Nephron progenitor cell (in vitro differentiated cells): ENCODE measurements at regions not wholly inside any gene's neighbourhood (a gene's known extent, or its start where the extent isn't known, plus 50 kb on each side); places are given as distances from the start of the nearest gene placed in this dataset.

Experiments used
- DNase-seq: peaks from one replicate; pipeline ENCODE4 v3.0.0; 2021
- H3K27ac Mint-ChIP-seq: 2 replicates; pipeline ENCODE4 v1.8.0; 2021; ENCODE audit warnings: mild to moderate bottlenecking, moderate library complexity, mixed read lengths
- H3K27me3 Mint-ChIP-seq: 2 replicates; pipeline ENCODE4 v1.8.0; 2021; ENCODE audit warnings: mild to moderate bottlenecking, low read depth, mixed read lengths; ENCODE audit not compliant: poor library complexity
- H3K36me3 Mint-ChIP-seq: 2 replicates; pipeline ENCODE4 v1.8.0; 2021; ENCODE audit warnings: low read depth, mixed read lengths
- H3K4me1 Mint-ChIP-seq: 2 replicates; pipeline ENCODE4 v1.8.0; 2021; ENCODE audit warnings: mixed read lengths
- H3K4me3 Mint-ChIP-seq: 2 replicates; pipeline ENCODE4 v1.8.0; 2021; ENCODE audit warnings: mild to moderate bottlenecking, moderate library complexity, mixed read lengths
- H3K9me3 Mint-ChIP-seq: 2 replicates; pipeline ENCODE4 v1.8.0; 2021; ENCODE audit warnings: mild to moderate bottlenecking, moderate library complexity, mixed read lengths
- TF ChIP-seq, protein P1 (sequence below): fragments of 200-600 bp; sonication (generic); IDR thresholded peaks from 2 replicates; pipeline ENCODE4 v1.5.0; 2021; ENCODE audit warnings: antibody characterized with exemption

DNA sequence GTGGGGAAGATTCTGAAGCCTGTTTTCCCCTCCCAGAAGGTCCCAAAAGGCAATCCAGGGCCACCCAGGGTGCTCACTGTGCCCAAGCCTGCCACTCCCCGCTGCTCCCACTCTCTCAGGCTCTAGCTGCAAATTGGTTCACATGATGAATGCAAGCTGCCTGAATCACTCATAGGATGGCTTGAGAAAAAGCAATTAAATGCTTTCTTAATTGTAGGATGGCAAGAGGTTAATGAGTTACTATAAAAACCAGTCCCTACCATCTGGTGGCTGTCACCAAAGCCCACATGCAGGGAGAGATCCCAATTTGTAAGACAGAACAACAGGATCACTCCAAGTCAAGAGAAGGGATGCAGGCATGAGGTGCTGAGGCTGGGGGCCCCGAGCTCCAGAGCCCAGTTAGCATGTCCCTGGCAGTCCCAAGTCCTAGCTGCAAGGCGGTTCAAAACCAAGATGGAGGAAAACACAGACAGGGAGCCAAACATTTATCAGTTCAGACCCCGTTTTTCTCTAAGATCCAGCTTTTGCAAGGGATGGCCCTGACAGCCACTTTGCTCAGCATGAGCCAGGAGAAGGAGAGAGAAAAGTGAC lies 207.1 kb downstream of the UACA start:
- Mint-ChIP-seq H3K4me1 (no peaks in the 10 kb centered on the region), H3K27me3 (peaks cover 12% of the 10 kb centered on the region), H3K27ac (no peak overlapping the region), H3K4me3 (no peak overlapping the region), H3K36me3 (no peaks in the 10 kb centered on the region), H3K9me3 (peaks cover 9% of the 10 kb centered on the region)
- TF ChIP-seq, protein P1, sequence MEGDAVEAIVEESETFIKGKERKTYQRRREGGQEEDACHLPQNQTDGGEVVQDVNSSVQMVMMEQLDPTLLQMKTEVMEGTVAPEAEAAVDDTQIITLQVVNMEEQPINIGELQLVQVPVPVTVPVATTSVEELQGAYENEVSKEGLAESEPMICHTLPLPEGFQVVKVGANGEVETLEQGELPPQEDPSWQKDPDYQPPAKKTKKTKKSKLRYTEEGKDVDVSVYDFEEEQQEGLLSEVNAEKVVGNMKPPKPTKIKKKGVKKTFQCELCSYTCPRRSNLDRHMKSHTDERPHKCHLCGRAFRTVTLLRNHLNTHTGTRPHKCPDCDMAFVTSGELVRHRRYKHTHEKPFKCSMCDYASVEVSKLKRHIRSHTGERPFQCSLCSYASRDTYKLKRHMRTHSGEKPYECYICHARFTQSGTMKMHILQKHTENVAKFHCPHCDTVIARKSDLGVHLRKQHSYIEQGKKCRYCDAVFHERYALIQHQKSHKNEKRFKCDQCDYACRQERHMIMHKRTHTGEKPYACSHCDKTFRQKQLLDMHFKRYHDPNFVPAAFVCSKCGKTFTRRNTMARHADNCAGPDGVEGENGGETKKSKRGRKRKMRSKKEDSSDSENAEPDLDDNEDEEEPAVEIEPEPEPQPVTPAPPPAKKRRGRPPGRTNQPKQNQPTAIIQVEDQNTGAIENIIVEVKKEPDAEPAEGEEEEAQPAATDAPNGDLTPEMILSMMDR, result no peak
- no peak for DNase-seq

DNA sequence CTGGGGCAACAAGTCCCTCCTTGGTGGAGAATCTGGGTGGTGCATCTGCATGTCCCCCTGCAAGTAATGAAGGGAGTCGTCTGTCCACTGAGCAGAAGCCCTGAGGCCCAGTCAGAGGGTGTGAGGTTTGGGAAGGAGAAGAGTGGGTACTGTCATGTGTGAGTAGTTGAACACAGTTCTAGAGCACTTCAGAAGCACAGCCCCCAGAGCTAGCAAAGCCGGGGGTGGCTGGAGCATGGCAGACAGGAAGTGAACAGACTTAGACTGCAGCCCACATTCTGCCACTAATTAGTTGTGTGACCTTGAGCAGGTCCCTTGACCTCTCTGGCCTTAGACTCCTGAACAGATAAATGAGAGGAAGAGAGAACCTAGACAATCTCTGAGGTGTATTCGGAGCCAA lies 207.6 kb downstream of the UACA start:
- H3K9me3 Mint-ChIP-seq, result peaks cover 9% of the 10 kb centered on the region
- no peak for DNase-seq
- H3K27me3 Mint-ChIP-seq, result peaks cover 12% of the 10 kb centered on the region
- no peak overlapping the region for H3K4me3 Mint-ChIP-seq
- TF ChIP-seq, protein P1, result no peak
- no peaks in the 10 kb centered on the region for H3K36me3 Mint-ChIP-seq
- H3K27ac Mint-ChIP-seq, result no peak overlapping the region
- H3K4me1 Mint-ChIP-seq, result no peaks in the 10 kb centered on the region

DNA sequence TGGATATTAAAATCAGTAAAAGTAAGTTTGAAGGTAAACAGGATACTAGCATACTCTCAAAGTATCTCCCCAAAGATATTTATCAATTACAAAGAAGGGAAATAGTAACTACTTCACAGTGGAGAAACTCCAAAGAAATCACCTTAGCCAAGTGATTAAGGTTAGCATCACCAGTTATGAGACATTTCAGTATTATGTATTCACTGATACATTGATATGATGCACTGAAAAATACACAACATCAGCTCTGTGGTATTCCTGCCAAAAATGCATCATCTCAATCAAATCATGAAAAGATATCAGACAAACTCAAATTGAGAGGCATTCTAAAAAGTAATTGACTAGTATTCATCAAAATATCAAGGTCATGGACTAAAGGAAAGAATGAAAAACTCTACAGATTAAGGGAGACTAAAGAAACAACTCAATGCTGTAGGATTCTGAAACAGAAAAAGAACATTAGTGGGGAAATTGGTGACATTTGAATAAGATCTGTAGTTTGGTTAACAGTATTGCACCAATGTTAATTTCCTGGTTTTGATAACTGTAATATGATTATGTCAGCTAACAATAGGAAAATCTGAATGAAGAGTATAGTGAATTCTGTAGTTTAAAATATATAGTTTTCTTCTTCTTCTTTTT lies 215.4 kb downstream of the UACA start:
- Mint-ChIP-seq H3K27me3 (peaks cover 27% of the 10 kb centered on the region), H3K4me1 (no peaks in the 10 kb centered on the region), H3K27ac (no peak overlapping the region), H3K4me3 (no peak overlapping the region), H3K36me3 (no peaks in the 10 kb centered on the region), H3K9me3 (peaks cover 9% of the 10 kb centered on the region)
- TF ChIP-seq, protein P1, result no peak
- no peak for DNase-seq

DNA sequence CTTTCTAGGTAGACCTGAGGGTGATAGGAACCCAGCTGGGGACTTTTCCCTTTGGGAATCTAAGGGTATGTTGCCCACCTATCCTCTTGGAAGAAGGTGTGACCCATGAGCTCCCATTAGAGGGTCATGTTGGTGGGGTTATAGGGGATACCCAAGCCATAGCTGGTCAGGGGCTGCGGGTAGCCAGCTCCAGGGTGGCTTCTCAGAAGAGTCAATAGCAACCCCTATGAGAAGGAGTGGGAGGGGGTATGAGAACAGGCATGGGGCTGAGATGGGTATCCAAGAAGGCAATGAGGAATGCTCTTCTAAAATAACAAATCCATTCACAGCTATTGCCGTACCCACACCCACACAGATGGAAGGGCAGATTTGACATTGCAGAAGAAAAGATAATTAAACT lies 217.8 kb downstream of the UACA start:
- no peak overlapping the region for H3K4me3 Mint-ChIP-seq
- peaks cover 4% of the 10 kb centered on the region for H3K4me1 Mint-ChIP-seq
- H3K9me3 Mint-ChIP-seq, result no peaks in the 10 kb centered on the region
- no peak overlapping the region for H3K27ac Mint-ChIP-seq
- H3K27me3 Mint-ChIP-seq, result peaks cover 26% of the 10 kb centered on the region
- H3K36me3 Mint-ChIP-seq, result no peaks in the 10 kb centered on the region
- TF ChIP-seq, protein P1, result no peak
- no peak for DNase-seq

DNA sequence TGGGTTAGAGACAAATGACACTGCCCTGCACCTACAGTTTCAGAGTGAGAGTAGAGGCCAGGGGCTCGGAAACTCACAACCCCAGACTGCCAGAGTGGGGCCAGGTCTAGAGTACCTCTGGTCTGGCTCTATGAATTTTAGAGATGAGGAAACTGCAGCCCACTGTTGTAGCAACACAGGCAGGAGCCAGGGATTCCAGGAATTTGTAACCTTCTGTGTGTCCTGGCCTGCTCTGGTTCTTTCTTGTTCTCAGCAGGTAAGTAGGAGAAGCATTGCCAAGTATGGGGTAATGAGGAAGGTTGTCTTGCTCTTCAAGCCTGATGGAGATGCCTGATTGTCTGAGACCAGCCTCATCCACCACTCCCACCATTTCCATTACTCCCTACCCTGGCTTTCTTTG lies 221.8 kb downstream of the UACA start:
- no peak for DNase-seq
- H3K9me3 Mint-ChIP-seq, result no peaks in the 10 kb centered on the region
- H3K4me3 Mint-ChIP-seq, result no peak overlapping the region
- peaks cover 17% of the 10 kb centered on the region for H3K27me3 Mint-ChIP-seq
- H3K27ac Mint-ChIP-seq, result no peak overlapping the region
- H3K4me1 Mint-ChIP-seq, result peaks cover 23% of the 10 kb centered on the region
- no peaks in the 10 kb centered on the region for H3K36me3 Mint-ChIP-seq
- TF ChIP-seq, protein P1, result no peak

DNA sequence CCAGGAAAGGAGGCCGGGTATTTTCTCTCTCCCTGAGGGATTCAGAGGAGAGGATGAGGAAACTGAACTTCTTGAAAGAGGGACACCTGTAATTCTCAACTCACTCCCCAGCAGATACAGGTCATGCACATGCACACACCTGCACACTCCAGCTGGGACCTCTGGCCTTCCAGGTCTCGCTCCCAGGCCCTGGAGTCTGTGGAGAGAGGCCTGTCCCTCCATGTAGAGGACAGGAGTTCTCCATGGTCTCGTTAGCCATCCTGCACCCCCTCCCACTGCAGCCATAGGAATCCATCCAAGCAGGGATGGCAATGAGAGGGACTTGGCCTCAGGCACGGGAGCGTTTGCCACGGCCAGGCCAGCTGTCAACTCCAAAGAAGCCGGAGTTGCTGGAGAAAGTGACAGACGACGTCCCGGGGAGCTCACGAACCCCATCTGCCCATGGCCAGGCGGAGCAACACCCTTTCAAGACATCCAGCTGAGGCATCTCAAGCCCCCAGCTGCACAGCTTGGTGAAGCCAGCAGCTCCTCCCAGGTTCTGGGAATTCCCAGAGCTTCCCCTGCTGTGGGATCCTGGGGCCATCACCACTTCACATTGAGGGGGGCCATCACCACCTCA lies 223.3 kb downstream of the UACA start:
- peaks cover 25% of the 10 kb centered on the region for H3K27me3 Mint-ChIP-seq
- H3K9me3 Mint-ChIP-seq, result no peaks in the 10 kb centered on the region
- H3K4me3 Mint-ChIP-seq, result no peak overlapping the region
- H3K4me1 Mint-ChIP-seq, result peaks cover 38% of the 10 kb centered on the region
- no peak for DNase-seq
- TF ChIP-seq, protein P1, result no peak
- no peak overlapping the region for H3K27ac Mint-ChIP-seq
- H3K36me3 Mint-ChIP-seq, result no peaks in the 10 kb centered on the region
